ENCODE measurements at regions not wholly inside any gene's neighbourhood (a gene's known extent, or its start where the extent isn't known, plus 50 kb on each side); places are given as distances from the start of the nearest gene placed in this dataset.

DNA sequence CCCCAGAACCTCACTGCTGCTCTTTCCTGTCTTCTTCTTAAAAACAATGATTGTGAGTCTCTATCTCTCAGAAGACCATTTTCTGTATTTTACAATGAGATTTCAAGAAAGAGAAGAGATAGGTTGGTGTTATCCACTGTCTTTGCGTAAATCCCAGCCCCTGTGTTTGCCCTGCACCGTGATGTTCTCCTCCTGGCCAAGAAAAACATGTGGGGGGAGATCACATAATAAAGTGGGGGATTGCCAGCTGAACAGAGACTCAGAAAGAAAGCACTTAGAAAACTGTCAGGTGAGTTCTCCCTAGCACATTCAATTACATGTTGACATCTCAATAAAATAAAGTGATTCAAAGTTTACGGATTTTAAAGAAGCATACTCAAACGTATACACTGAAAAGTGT is 105.0 kb upstream of the PITRM1 start:
- TF ChIP-seq, protein P1, sequence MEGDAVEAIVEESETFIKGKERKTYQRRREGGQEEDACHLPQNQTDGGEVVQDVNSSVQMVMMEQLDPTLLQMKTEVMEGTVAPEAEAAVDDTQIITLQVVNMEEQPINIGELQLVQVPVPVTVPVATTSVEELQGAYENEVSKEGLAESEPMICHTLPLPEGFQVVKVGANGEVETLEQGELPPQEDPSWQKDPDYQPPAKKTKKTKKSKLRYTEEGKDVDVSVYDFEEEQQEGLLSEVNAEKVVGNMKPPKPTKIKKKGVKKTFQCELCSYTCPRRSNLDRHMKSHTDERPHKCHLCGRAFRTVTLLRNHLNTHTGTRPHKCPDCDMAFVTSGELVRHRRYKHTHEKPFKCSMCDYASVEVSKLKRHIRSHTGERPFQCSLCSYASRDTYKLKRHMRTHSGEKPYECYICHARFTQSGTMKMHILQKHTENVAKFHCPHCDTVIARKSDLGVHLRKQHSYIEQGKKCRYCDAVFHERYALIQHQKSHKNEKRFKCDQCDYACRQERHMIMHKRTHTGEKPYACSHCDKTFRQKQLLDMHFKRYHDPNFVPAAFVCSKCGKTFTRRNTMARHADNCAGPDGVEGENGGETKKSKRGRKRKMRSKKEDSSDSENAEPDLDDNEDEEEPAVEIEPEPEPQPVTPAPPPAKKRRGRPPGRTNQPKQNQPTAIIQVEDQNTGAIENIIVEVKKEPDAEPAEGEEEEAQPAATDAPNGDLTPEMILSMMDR (IDR thresholded peaks at IDR 0.05) = no peak
- Histone ChIP-seq H3K4me3 (no peak overlapping the region), H3K27ac (no peak overlapping the region)
- DNase-seq (ENCODE audit: low spot score) = no peak

DNA sequence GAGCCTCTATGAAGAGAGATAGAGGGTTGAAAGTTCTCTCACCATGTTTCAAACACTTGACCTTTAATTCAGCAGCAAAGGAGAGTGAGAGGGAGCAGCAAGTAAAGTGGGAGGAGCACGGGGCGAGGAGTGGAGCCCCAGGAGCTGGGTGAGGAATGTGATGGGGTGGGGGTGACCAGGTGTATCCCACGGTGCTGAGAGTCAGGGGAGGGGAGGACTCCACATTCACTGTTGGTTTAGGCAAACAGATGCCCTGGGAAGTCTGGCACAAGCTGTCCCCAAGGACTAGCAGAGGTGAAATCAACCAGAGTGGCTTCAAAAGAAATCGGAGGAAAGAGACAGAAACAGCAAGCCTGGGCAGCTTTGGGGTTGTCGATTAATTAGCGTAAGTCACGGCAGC is 101.8 kb upstream of the PITRM1 start:
- no peak for DNase-seq (ENCODE audit: low spot score)

DNA sequence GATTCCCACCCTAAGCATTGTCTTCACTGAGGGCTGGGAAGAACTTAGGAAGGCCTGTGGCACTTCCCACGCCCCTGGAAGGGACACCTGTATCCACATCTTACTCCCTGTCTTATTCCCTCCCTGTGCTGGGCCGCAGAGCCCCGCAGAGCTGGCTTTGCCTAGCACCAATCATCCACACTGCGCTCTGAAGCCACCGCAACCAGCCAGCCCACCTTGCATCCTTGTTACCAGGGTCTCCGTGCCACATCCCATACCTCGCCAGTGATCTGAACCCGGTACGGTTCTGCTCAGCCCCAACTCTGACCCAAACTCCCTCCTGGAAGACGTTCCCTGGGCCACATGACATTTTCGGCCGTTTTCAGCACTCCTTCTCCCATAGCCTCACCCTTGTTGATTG is 101.4 kb upstream of the PITRM1 start:
- Histone ChIP-seq H3K27ac (no peak overlapping the region), H3K4me3 (no peak overlapping the region)
- TF ChIP-seq, protein P1 (IDR thresholded peaks at IDR 0.05) = no peak
- DNase-seq (ENCODE audit: low spot score) = no peak

More for the DNA sequence above, 101.8 kb upstream of the PITRM1 start:
- Histone ChIP-seq H3K27ac (no peak overlapping the region), H3K4me3 (no peak overlapping the region)
- TF ChIP-seq, protein P1 (IDR thresholded peaks at IDR 0.05) = no peak

DNA sequence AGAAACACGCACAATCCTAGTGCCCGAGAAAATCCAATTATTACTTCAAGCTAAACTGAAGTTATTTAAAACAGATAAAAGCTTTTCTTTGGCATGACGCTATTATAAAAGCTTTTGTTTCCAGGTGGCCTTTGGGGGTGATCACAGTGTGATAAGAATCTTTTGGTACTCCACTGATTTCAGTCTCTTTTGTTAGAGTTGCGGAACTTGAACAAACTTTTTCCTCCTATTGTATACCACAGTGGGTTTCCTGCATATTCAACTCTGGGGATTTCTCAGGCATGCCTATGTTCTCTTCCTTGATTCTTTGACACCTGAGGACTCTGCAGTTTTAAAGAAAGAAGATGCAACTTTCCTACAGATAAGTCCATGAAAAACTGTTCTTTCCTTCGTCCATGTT is 99.7 kb upstream of the PITRM1 start:
- no peak overlapping the region for H3K27ac ChIP-seq
- TF ChIP-seq, protein P1 (IDR thresholded peaks at IDR 0.05) = no peak

DNA sequence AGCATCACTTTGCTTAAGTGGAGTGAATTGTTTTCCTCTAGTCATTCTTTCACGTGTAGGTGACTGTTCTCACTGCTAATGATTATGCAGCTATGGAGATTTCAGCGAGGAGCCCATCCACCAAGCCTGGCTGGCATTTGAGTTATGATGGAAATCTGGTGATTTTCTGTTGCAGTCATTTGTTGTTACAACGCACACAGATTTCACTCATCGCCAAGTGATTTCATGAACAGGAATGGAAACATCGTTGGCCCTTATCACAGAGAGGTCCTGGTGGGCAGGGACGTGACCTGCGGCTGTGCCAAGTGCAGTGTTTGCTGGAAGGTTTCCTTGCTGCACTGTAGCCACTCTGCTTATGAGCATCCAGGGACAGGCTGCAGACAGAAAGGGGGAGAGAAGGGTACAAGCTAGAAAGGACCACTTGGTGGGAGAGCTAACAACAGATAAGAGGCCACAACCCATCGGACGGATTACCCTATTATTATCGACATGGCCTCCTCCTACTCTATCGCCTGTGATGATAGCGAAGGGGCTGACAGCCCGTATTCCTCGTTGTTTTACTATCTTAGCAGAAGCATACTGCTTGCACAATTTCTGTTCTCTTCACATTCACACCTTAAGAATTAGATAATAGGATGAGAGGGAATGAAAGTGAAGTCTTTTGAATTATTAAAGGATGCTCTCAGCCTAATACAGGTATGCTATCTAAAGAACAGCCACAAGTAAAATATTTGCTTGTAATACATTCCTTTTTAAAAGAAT is 99.0 kb upstream of the PITRM1 start:
- TF ChIP-seq, protein P1 (IDR thresholded peaks at IDR 0.05) = no peak
- Histone ChIP-seq H3K27ac (peak overlapping the region; percentile 23 to 80), H3K4me3 (peak overlapping the region; percentile 44)
- DNase-seq (ENCODE audit: low spot score) = no peak

More for the DNA sequence above, 99.7 kb upstream of the PITRM1 start:
- no peak for DNase-seq (ENCODE audit: low spot score)
- no peak overlapping the region for H3K4me3 ChIP-seq

DNA sequence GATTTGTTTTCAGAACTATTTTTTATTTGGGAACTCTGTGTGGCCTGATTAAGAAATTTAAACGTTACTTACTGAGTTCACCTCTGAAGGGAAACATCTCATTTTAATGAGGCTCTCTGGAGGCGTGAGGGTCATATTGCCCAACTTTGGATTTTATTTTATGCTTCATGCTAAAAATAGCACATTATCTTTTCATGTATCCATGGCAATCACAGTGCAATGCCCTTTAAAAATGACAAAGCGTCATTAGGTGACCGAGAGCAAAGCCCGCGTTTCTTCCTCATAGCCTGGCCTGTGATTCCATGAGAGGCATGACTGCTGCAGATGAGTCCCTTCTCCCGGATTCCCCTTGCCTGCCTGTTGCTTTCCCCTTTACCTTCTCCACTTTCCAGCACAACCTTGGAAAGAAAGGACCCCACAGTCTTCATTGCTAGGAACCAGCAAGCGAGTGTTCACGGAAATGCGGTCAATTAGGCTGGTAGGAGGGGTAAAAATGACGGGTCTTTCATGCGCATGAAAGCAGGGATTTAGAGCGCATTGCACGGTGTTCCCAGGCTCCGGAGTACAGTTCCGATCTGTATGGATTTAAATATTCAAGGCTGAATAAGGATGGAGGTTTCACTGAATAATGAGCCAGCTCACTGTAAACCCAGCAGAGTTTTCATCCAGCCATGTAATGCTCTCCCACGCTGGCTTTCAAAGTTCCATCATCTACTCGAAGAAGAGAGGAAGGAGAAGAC is 98.2 kb upstream of the PITRM1 start:
- TF ChIP-seq, protein P1 (IDR thresholded peaks at IDR 0.05) = no peak
- no peak for DNase-seq (ENCODE audit: low spot score)
- H3K4me3 ChIP-seq = peak overlapping the region; percentile 44
- H3K27ac ChIP-seq = peak overlapping the region; percentile 23 to 80
